DMS 273 (cell line): ENCODE measurements at regions not wholly inside any gene's neighbourhood (a gene's known extent, or its start where the extent isn't known, plus 50 kb on each side); places are given as distances from the start of the nearest gene placed in this dataset.

Experiments
- DNase-seq: peaks from one replicate; lab custom pipeline; 2025; ENCODE audit not compliant: unreplicated experiment; lab: John Stamatoyannopoulos, UW

- DNase-seq = no peak
These were observed 141.2 kb downstream of the MYCN start for GRCh38 chr2:16081316-16082200.

- DNase-seq = no peak
These were observed 140.2 kb downstream of the MYCN start for GRCh38 chr2:16080516-16080915.

GRCh38 chr2:16080071-16080470 is 139.7 kb downstream of the MYCN start:
- no peak for DNase-seq

GRCh38 chr2:16079637-16080036 is 139.3 kb downstream of the MYCN start:
- DNase-seq = no peak

- DNase-seq = no peak
These were observed 137.3 kb downstream of the MYCN start for GRCh38 chr2:16077601-16078000.

GRCh38 chr2:16076911-16077310 is 136.6 kb downstream of the MYCN start:
- no peak for DNase-seq

- DNase-seq = no peak
These were observed 135.0 kb downstream of the MYCN start for GRCh38 chr2:16075045-16076012.

- no peak for DNase-seq
These were observed 133.6 kb downstream of the MYCN start for GRCh38 chr2:16073921-16074425.

GRCh38 chr2:16073471-16073870 is 133.1 kb downstream of the MYCN start:
- no peak for DNase-seq

- no peak for DNase-seq
These were observed 132.4 kb downstream of the MYCN start for GRCh38 chr2:16072638-16073290.

GRCh38 chr2:16071865-16072637 is 131.7 kb downstream of the MYCN start:
- no peak for DNase-seq

GRCh38 chr2:16071039-16071864 is 130.9 kb downstream of the MYCN start:
- DNase-seq = no peak

GRCh38 chr2:16070648-16070971 is 130.3 kb downstream of the MYCN start:
- DNase-seq = no peak

- no peak for DNase-seq
These were observed 129.7 kb downstream of the MYCN start for GRCh38 chr2:16069933-16070647.

GRCh38 chr2:16069663-16069932 is 129.2 kb downstream of the MYCN start:
- DNase-seq = no peak

GRCh38 chr2:16068552-16068940 is 128.2 kb downstream of the MYCN start:
- no peak for DNase-seq

- no peak for DNase-seq
These were observed 127.7 kb downstream of the MYCN start for GRCh38 chr2:16067866-16068551.

GRCh38 chr2:16067444-16067843 is 127.1 kb downstream of the MYCN start:
- no peak for DNase-seq

- DNase-seq = no peak
These were observed 126.7 kb downstream of the MYCN start for GRCh38 chr2:16067037-16067406.
